HG03097 (cell line): ENCODE measurements at regions not wholly inside any gene's neighbourhood (a gene's known extent, or its start where the extent isn't known, plus 50 kb on each side); places are given as distances from the start of the nearest gene placed in this dataset.

ENCODE experiments used
- ATAC-seq: cut with Tn5 transposase; IDR thresholded peaks from one replicate; pipeline ENCODE4 v1.9.1; 2021; ENCODE audit not compliant: unreplicated experiment, low FRiP score

GRCh38 chr6:71476872-71477271, 188.3 kb downstream of the OGFRL1 start:
- no peak for ATAC-seq

DNA sequence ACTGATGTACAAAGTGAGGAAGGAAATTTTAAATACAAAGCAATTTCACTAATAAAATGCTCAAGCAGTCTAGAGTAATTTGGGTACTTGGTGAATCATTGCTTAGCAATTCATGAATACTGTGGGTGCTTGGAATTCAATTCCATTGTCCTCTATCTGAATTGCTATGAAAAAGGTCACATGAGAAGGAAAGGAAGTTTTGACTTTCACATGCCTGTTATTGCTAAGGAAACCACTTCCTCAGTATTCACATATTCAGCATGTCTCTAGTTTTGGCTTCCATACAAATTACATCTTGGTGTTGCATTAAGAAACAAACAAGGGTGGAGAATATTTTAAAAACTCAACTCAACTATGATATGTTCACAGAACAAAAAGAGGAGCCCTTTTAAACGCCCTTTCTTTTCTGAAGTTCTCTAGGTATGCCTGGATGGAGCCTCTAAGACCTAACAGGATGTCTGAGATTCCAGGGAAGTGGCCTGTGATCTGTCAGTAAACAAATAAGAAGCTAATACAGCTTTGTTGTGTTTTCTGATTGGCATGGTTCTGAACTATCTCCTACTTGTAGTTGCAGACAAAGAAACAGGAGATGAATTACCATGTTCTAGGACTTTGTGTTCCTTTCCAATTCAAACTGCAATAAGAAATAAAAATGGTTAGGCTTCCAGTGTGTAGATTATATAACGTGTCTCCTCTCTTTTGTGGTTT, 190.4 kb downstream of the OGFRL1 start:
- no peak for ATAC-seq

- no peak for ATAC-seq
These were observed 192.0 kb downstream of the OGFRL1 start for GRCh38 chr6:71480577-71480976.

- ATAC-seq: no peak
These were observed 192.4 kb downstream of the OGFRL1 start for GRCh38 chr6:71481011-71481410.

- ATAC-seq: no peak
These were observed 193.2 kb downstream of the OGFRL1 start for GRCh38 chr6:71481801-71482200.

GRCh38 chr6:71482742-71483141, 194.1 kb downstream of the OGFRL1 start:
- no peak for ATAC-seq

- no peak for ATAC-seq
These were observed 197.8 kb downstream of the OGFRL1 start for GRCh38 chr6:71486461-71486860.

GRCh38 chr6:71488186-71488585, 199.6 kb downstream of the OGFRL1 start:
- ATAC-seq: no peak

- ATAC-seq: no peak
These were observed 201.1 kb downstream of the OGFRL1 start for GRCh38 chr6:71489736-71490135.

DNA sequence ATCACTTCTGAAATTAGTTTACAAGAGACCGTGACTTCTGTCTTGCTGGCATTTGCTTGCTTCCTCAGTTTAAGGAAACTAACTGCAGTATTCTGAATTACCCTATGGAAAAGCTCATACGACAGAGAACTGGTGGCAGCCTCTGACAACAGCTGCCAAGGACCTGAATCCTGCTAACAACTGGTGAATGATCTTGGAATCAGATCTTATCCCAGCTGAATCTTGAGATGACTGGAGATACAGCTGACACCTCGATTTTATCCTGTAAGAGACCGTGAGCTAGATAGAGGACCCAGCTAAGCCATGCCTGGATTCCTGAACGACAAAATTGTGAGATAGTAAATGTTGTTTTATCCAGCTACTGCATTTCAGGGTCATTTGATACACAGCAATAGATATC, 202.3 kb downstream of the OGFRL1 start:
- ATAC-seq: no peak

GRCh38 chr6:71491844-71492243, 203.2 kb downstream of the OGFRL1 start:
- no peak for ATAC-seq

DNA sequence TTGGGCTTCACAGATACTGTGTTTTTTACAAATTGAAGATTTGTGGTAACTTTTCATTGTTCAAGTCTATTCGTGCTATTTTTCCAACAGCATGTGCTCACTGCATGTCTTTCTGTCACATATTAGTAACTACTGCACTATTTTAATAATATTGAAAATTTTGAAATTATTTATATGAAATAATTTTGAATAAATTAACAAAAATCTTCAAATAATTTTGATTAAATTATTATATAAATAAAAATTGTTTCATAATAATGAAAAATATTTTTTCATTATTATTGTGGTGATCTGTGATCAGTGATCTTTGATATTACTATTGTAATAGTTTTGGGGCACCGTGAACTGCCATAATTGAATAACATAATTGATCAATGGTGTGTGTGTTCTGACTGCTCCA, 204.1 kb downstream of the OGFRL1 start:
- no peak for ATAC-seq

DNA sequence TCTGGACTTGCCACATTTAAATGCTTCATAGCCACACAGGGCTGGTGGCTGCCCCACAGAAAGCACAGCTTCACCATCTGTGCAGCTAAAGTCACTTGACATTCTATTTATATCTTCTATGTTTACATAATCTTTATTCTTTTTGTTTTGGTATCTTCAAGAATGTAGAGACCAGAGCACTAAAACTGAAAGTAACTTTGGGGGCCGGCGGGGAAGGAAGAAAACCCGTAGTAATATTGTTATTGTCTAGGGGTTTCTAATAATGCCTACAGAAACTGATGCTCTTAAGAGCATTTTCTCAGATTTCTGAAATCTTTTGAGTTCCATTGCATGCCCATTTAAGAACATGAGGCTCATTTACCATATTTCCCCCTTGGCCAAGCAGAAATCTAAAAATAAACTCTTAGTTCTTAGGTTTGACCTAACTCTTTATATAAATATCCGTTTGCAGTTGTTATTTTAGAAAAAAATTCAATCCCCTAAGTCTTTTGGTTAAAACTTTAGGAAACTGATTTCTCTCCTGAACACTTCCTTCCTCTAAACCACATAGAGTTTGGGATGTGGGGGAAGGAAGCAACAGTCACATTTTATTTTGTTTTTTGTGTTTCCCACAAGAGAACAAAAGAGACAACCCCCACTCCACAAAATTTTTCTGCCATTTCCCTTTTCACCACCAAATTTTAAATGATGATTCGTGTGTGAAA, 207.6 kb downstream of the OGFRL1 start:
- peak; percentile 99 for ATAC-seq

GRCh38 chr6:71496722-71497033, 208.1 kb downstream of the OGFRL1 start:
- ATAC-seq: no peak

GRCh38 chr6:71498638-71499037, 210.0 kb downstream of the OGFRL1 start:
- no peak for ATAC-seq

GRCh38 chr6:71499667-71500066, 211.1 kb downstream of the OGFRL1 start:
- ATAC-seq: no peak

- ATAC-seq: no peak
These were observed 213.6 kb downstream of the OGFRL1 start for GRCh38 chr6:71502168-71502567.

GRCh38 chr6:71502956-71503355, 214.3 kb downstream of the OGFRL1 start:
- ATAC-seq: no peak

DNA sequence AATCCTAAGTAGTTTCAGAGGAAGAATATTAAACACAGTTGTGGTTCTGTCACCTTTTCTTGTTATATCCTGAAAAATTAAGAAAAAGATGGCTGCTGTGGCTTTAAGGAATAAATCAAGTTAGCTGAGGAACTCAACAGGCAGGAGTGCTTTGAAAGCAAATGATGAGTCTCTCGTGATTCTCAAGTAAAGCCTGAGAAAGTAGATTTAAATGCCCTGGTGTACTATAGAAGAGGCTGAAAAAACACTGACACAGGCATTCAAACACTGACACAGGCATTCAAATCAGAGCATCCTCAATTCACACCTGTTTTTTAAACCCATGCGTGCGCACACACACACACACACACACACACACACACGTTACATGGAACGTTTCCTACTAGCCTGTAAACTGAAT, 218.6 kb downstream of the OGFRL1 start:
- ATAC-seq: no peak

GRCh38 chr6:71509191-71510005, 220.8 kb downstream of the OGFRL1 start:
- ATAC-seq: no peak

DNA sequence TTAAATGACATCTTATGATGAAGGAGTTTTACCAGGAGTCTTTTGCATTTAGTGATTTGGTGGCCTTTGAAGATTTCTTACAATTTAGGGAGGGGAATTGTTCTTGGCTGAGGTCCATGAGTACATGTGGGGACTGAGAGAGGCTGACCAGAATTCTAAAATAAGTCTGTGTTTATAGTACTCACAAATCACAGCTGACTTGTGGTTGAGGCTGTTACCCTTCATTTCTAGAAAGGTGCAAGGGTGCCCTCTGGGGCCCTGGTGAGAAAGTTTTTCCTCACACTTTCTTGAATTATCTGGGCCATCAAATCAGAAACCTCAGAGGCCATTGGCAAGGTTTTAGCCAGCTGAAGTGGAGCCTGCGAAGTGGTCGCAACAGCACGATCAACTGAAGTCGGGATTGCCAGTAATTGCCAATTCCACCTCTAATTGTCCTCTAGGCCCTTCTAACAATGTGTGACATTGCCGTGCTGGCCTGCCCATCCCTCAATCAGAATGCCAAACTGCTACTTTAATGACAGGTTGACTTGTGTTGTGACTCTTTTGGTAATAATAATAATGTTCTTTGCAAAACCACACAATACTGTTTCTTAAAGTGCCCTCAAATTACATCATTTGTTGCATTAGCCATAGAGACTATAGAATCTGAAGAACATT, 221.6 kb downstream of the OGFRL1 start:
- ATAC-seq: no peak
